ENCODE measurements at regions not wholly inside any gene's neighbourhood (a gene's known extent, or its start where the extent isn't known, plus 50 kb on each side); places are given as distances from the start of the nearest gene placed in this dataset.
A peak's percentile ranks its signal among the peaks of the same experiment; 100 is the strongest.
"Not testable (repeated sequence)": the region's sequence is repeated elsewhere in the genome, so short reads cannot be mapped to it uniquely, and the experiment has no call there.

- Mint-ChIP-seq H3K27me3 (ENCODE audit: low read depth in 3 of 3) (peaks cover 0 to 2% (median 2%) of the 10 kb centered on the region in 3 donors), H3K27ac (no peak overlapping the region), H3K36me3 (no peaks in the 10 kb centered on the region), H3K4me1 (no peaks in the 10 kb centered on the region), H3K4me3 (no peak overlapping the region), H3K9me3 (no peaks in the 10 kb centered on the region)
- no peak for DNase-seq
These were observed 69.1 kb upstream of the SLC39A10 start for GRCh38 chr2:195587966-195588365.

GRCh38 chr2:195586062-195586714 lies 70.8 kb upstream of the SLC39A10 start:
- H3K27me3 Mint-ChIP-seq (ENCODE audit: low read depth in 3 of 3) = peaks cover 0 to 2% (median 0%) of the 10 kb centered on the region in 3 donors
- no peak overlapping the region for H3K27ac Mint-ChIP-seq
- no peak for DNase-seq
- H3K9me3 Mint-ChIP-seq = no peaks in the 10 kb centered on the region
- H3K4me1 Mint-ChIP-seq = no peaks in the 10 kb centered on the region
- no peak overlapping the region for H3K4me3 Mint-ChIP-seq
- no peaks in the 10 kb centered on the region for H3K36me3 Mint-ChIP-seq

DNA sequence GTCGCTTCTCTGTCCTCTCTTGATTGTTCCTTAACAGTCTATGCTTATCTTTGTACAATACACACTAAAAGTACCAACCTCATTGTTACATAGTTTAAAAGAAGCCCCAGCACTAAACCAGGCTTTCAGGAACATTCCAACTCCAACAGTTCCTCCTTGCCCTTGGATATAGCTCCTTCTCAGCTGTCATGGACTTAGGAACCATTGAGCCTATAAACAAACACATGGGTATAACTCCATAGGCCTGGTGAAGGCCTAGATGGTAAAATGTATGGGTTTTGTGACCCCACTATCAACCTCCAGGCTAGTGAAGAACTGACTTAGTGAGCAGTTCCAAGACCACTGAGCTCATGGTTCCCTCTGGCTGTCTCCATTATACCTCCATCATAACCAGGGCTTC lies 74.8 kb upstream of the SLC39A10 start:
- Mint-ChIP-seq H3K36me3 (no peaks in the 10 kb centered on the region), H3K4me3 (no peak overlapping the region), H3K9me3 (no peaks in the 10 kb centered on the region), H3K4me1 (peaks cover 11 to 16% of the 10 kb centered on the region in 2 donors), H3K27ac (peak overlapping the region in 1 of 6 donors; percentile 2), H3K27me3 (ENCODE audit: low read depth in 3 of 3) (peaks cover 0 to 2% (median 0%) of the 10 kb centered on the region in 3 donors)
- no peak for DNase-seq

GRCh38 chr2:195579776-195580555 lies 77.1 kb upstream of the SLC39A10 start:
- Mint-ChIP-seq H3K27ac (peak overlapping the region in 2 of 6 donors; percentile 21 to 29), H3K4me3 (no peak overlapping the region), H3K36me3 (no peaks in the 10 kb centered on the region), H3K9me3 (no peaks in the 10 kb centered on the region), H3K27me3 (ENCODE audit: low read depth in 3 of 3) (peaks cover 0 to 3% (median 0%) of the 10 kb centered on the region in 3 donors), H3K4me1 (peaks cover 22 to 35% of the 10 kb centered on the region in 2 donors)
- no peak for DNase-seq

DNA sequence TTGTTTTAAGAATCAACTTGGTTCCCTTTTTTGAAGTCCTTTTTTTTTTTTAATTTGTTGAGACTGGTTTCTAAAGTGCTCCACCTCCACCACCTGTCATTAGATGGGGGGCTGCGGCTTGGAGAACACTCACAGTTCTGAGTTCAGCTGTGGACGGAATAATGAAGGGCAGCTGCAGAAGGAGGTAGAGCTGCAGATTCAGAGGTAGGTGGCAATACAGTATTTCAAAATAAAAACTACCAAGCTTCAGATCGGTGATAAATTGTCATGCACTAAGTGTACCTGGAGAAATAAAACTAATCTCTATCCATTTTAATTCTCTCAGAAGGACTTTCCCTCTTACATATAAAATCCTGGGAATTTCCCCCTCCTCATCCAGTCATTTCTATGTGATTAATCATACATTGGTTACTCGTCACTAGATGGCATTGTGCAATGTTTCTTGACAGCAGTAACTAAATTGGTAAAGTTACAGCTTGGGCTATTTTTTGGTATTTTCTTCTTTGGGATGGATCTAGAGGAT lies 81.1 kb upstream of the SLC39A10 start:
- Mint-ChIP-seq H3K9me3 (no peaks in the 10 kb centered on the region), H3K4me3 (peak overlapping the region in 4 of 5 donors; percentile 3 to 40 (median 22)), H3K27me3 (ENCODE audit: low read depth in 3 of 3) (peaks cover 0 to 3% (median 0%) of the 10 kb centered on the region in 3 donors), H3K27ac (peak overlapping the region; percentile 27 to 78 (median 58)), H3K4me1 (peaks cover 22 to 35% of the 10 kb centered on the region in 2 donors), H3K36me3 (peaks cover 0 to 5% (median 0%) of the 10 kb centered on the region in 3 donors)
- DNase-seq = peak; percentile 9 to 19 (median 15)

DNA sequence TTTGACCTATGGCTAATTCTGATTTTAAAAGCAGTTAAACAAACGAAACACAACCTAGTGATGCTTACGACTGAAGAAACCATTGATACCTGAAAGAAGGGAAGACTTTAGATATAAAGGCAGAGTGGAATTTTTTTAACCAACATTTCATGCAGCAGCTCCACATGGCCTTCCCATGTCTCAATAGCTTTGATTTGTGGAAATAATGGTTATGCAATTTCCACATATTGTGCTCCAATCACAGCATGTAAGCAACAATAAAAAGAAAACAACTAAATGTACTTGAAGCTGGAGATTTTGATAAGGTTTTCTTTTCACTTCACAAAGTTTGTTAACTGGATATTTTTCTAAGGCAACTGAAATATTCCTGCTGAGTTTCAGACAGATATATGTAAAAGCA lies 82.0 kb upstream of the SLC39A10 start:
- Mint-ChIP-seq H3K4me1 (peaks cover 20 to 37% of the 10 kb centered on the region in 2 donors), H3K27me3 (ENCODE audit: low read depth in 3 of 3) (peaks cover 0 to 3% (median 0%) of the 10 kb centered on the region in 3 donors), H3K9me3 (no peaks in the 10 kb centered on the region), H3K4me3 (no peak overlapping the region), H3K27ac (peak overlapping the region in 1 of 6 donors; percentile 22), H3K36me3 (peaks cover 0 to 5% (median 0%) of the 10 kb centered on the region in 3 donors)
- no peak for DNase-seq

- H3K4me1 Mint-ChIP-seq = peaks cover 22 to 37% of the 10 kb centered on the region in 2 donors
- peaks cover 0 to 5% (median 0%) of the 10 kb centered on the region in 3 donors for H3K36me3 Mint-ChIP-seq
- H3K9me3 Mint-ChIP-seq = no peaks in the 10 kb centered on the region
- peaks cover 0 to 3% (median 0%) of the 10 kb centered on the region in 3 donors for H3K27me3 Mint-ChIP-seq (ENCODE audit: low read depth in 3 of 3)
- no peak overlapping the region for H3K27ac Mint-ChIP-seq
- no peak for DNase-seq
- H3K4me3 Mint-ChIP-seq = no peak overlapping the region
These were observed 82.7 kb upstream of the SLC39A10 start for GRCh38 chr2:195574312-195574711.

DNA sequence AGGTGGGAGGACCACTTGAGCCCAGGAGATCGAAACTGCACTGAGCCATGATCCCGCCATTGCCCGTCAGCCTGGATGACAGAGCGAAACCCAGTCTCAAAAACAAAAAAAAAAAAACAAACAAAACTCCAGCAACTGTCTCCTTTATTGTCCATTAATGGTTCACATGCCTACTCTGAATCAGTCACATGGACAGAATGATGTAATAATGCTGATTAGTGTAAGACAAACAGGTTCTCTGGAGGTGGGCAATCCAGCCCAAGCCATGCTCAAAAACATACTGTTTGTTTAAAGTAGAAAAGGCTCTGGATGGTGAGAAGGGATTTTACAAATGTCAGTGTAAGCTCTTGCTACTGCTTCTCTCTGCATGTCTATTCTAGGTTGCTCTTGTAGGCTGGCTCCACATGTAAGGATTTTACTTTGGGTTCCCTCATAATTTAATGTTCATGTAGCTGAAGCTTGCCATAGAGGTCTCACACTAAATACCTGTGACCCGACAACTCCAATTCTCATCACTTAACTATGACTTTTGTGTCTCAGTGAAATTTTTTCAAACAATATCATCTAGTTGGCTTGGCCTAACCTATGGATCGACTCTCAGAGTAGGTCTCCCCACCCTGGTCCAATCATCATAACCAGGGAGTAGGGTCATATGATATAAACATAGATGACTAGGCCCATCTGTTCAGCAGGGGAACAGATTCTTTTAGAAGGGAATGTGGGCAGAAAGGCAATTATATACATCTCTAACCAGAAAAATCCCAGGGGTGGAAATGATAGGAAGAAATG lies 83.9 kb upstream of the SLC39A10 start:
- H3K4me1 Mint-ChIP-seq = peaks cover 24 to 39% of the 10 kb centered on the region in 2 donors
- H3K27me3 Mint-ChIP-seq (ENCODE audit: low read depth in 3 of 3) = peaks cover 0 to 1% (median 0%) of the 10 kb centered on the region in 3 donors
- H3K27ac Mint-ChIP-seq = no peak overlapping the region
- peaks cover 0 to 5% (median 0%) of the 10 kb centered on the region in 3 donors for H3K36me3 Mint-ChIP-seq
- no peak overlapping the region for H3K4me3 Mint-ChIP-seq
- no peak for DNase-seq
- no peaks in the 10 kb centered on the region for H3K9me3 Mint-ChIP-seq

DNA sequence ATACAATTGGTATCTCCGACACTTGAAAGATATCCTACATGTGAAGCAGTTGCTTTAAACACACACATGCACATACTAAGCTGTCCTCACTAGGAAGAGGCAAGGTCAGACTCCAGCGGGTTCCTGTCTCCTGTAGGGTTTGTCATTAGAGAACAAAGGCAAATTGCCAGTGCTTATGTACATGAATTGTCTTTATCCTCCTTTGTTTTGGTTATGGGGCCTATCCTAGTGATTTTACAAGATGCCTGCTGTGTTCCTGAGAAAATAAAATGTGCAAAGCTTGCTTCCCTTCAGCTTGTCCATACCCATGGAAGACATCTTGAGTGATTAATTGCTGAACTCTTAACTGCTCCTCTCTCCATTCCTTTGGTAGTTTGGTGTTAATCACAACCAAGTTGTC lies 86.7 kb upstream of the SLC39A10 start:
- no peaks in the 10 kb centered on the region for H3K9me3 Mint-ChIP-seq

GRCh38 chr2:195569255-195569654 lies 87.8 kb upstream of the SLC39A10 start:
- Mint-ChIP-seq H3K4me1 (peaks cover 13 to 19% of the 10 kb centered on the region in 2 donors), H3K27ac (peak overlapping the region in 1 of 6 donors; percentile 74)

More for the DNA sequence above, 86.7 kb upstream of the SLC39A10 start:
- Mint-ChIP-seq H3K4me1 (peaks cover 13 to 18% of the 10 kb centered on the region in 2 donors), H3K36me3 (peaks cover 0 to 5% (median 0%) of the 10 kb centered on the region in 3 donors), H3K4me3 (no peak overlapping the region), H3K27ac (no peak overlapping the region), H3K27me3 (ENCODE audit: low read depth in 3 of 3) (no peaks in the 10 kb centered on the region)
- no peak for DNase-seq

GRCh38 chr2:195564625-195565135 lies 92.3 kb upstream of the SLC39A10 start:
- H3K4me3 Mint-ChIP-seq = peak overlapping the region in 1 of 5 donors; percentile 78
- peaks cover 41 to 45% of the 10 kb centered on the region in 2 donors for H3K4me1 Mint-ChIP-seq
- not testable (repeated sequence) for H3K36me3 Mint-ChIP-seq; H3K9me3 Mint-ChIP-seq; H3K27me3 Mint-ChIP-seq (ENCODE audit: low read depth in 3 of 3); DNase-seq
- peak overlapping the region in 1 of 6 donors; percentile 39 for H3K27ac Mint-ChIP-seq

More at GRCh38 chr2:195569255-195569654, 87.8 kb upstream of the SLC39A10 start:
- DNase-seq = no peak
- Mint-ChIP-seq H3K4me3 (no peak overlapping the region), H3K27me3 (ENCODE audit: low read depth in 3 of 3) (no peaks in the 10 kb centered on the region), H3K36me3 (peaks cover 0 to 5% (median 0%) of the 10 kb centered on the region in 3 donors), H3K9me3 (no peaks in the 10 kb centered on the region)

DNA sequence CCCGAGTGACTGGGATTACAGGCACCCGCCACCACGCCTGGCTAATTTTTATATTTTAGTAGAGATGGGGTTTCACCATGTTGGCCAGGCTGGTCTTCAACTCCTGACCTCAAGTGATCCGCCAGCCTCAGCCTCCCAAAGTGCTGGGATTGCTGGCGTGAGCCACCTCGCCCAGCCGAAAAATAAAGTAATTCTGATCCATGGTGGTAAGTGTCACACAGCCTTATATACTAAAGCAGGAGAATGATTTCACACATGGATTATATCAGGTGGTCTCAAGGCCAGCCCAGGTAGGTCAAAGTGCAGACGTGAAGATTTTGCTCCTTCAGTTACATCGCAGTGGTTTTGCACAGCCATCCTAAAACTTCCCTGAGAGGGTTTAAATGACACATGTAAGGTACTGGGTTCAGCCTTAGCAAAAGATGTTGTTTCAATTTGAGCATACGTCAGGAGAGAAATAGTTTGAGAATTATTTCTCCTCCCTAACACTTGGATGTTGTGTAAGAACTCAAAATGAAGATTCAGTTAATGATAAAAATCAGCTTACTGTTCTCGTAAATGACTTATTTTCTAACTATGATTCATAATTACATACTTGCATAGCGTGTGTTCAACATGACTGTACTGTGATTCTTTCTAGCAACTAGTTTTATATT lies 93.0 kb upstream of the SLC39A10 start:
- H3K27me3 Mint-ChIP-seq (ENCODE audit: low read depth in 3 of 3) = peaks cover 0 to 5% (median 1%) of the 10 kb centered on the region in 3 donors
- H3K27ac Mint-ChIP-seq = peak overlapping the region in 3 of 6 donors; percentile 8 to 86 (median 82)
- no peak for DNase-seq
- peaks cover 42 to 45% of the 10 kb centered on the region in 2 donors for H3K4me1 Mint-ChIP-seq
- H3K36me3 Mint-ChIP-seq = peaks cover 0 to 5% (median 0%) of the 10 kb centered on the region in 3 donors
- no peaks in the 10 kb centered on the region for H3K9me3 Mint-ChIP-seq
- H3K4me3 Mint-ChIP-seq = peak overlapping the region in 2 of 5 donors; percentile 13 to 78

Measured in immature natural killer cell (primary cell).